OCI-LY1 (cell line): ENCODE measurements at regions not wholly inside any gene's neighbourhood (a gene's known extent, or its start where the extent isn't known, plus 50 kb on each side); places are given as distances from the start of the nearest gene placed in this dataset.

Source experiments
- H2AFZ ChIP-seq: fragments of 200-600 bp; sonication (generic), shearing (Covaris generic); 2 replicates; pipeline ENCODE4 v1.6.0; 2014; ENCODE audit warnings: antibody characterized with exemption, mild to moderate bottlenecking, low read length
- H3F3A ChIP-seq: fragments of 200-600 bp; sonication (generic), shearing (Covaris generic); 2 replicates; pipeline ENCODE4 v1.6.0; 2014; ENCODE audit warnings: mild to moderate bottlenecking, antibody characterized with exemption, low read length, moderate library complexity; ENCODE audit not compliant: insufficient read depth
- H3K27ac ChIP-seq: fragments of 200-600 bp; sonication (generic); 2 replicates; pipeline ENCODE4 v1.5.1; 2014; ENCODE audit warnings: low read length, mixed run types, mild to moderate bottlenecking, low read depth; ENCODE audit not compliant: poor library complexity, severe bottlenecking
- H3K27me3 ChIP-seq: fragments of 200-600 bp; sonication (generic); 2 replicates; pipeline ENCODE4 v1.6.0; 2014; ENCODE audit warnings: antibody characterized with exemption, mild to moderate bottlenecking, low read length, moderate library complexity; ENCODE audit not compliant: insufficient read depth
- H3K36me3 ChIP-seq: fragments of 200-600 bp; sonication (generic); 2 replicates; pipeline ENCODE4 v1.6.1; 2014; ENCODE audit warnings: mild to moderate bottlenecking, antibody characterized with exemption, low read length, moderate library complexity, mixed read lengths; ENCODE audit not compliant: insufficient read depth
- H3K4me1 ChIP-seq: fragments of 200-600 bp; sonication (generic); 2 replicates; pipeline ENCODE4 v1.5.1; 2014; ENCODE audit warnings: mild to moderate bottlenecking, low read length, moderate library complexity; ENCODE audit not compliant: insufficient read depth, severe bottlenecking
- H3K4me2 ChIP-seq: fragments of 200-600 bp; sonication (generic), shearing (Covaris generic); 2 replicates; pipeline ENCODE4 v1.6.1; 2014; ENCODE audit warnings: low read length
- H3K4me3 ChIP-seq: fragments of 200-600 bp; sonication (generic); 2 replicates; pipeline ENCODE4 v1.5.1; 2014; ENCODE audit warnings: low read length, low read depth, mild to moderate bottlenecking, mixed read lengths; ENCODE audit not compliant: poor library complexity, severe bottlenecking
- H3K79me2 ChIP-seq: fragments of 200-600 bp; shearing (Covaris generic); 2 replicates; pipeline ENCODE4 v1.6.1; 2016; ENCODE audit warnings: mixed run types, low read length, mixed read lengths; ENCODE audit not compliant: insufficient read depth
- H3K9ac ChIP-seq: fragments of 200-600 bp; sonication (generic), shearing (Covaris generic); 2 replicates; pipeline ENCODE4 v1.6.1; 2014; ENCODE audit warnings: mild to moderate bottlenecking, low read length, mixed read lengths
- H3K9me2 ChIP-seq: fragments of 200-600 bp; sonication (generic), shearing (Covaris generic); 2 replicates; pipeline ENCODE4 v1.6.1; 2014; ENCODE audit warnings: low read depth, mild to moderate bottlenecking, low read length, mixed read lengths
- H3K9me3 ChIP-seq: fragments of 200-600 bp; shearing (Covaris generic); 2 replicates; pipeline ENCODE4 v1.6.1; 2014; ENCODE audit warnings: low read length, mixed read lengths
- H4K20me1 ChIP-seq: fragments of 200-600 bp; sonication (generic), shearing (Covaris generic); 2 replicates; pipeline ENCODE4 v1.6.0; 2016; ENCODE audit warnings: mild to moderate bottlenecking, low read length; ENCODE audit not compliant: insufficient read depth
- EZH2 ChIP-seq: fragments of 200-600 bp; sonication (generic), shearing (Covaris generic); IDR thresholded peaks from 2 replicates; pipeline ENCODE4 v1.8.0; 2017; ENCODE audit warnings: borderline replicate concordance, mixed run types, mild to moderate bottlenecking, antibody characterized with exemption, low read length, moderate library complexity, mixed read lengths
- TF ChIP-seq, protein P1 (sequence below): fragments of 200-600 bp; sonication (generic), shearing (Covaris generic); IDR thresholded peaks from 2 replicates; pipeline ENCODE4 v1.5.1; 2017; ENCODE audit warnings: mild to moderate bottlenecking, antibody characterized with exemption, low read length, moderate library complexity, mixed read lengths

DNA sequence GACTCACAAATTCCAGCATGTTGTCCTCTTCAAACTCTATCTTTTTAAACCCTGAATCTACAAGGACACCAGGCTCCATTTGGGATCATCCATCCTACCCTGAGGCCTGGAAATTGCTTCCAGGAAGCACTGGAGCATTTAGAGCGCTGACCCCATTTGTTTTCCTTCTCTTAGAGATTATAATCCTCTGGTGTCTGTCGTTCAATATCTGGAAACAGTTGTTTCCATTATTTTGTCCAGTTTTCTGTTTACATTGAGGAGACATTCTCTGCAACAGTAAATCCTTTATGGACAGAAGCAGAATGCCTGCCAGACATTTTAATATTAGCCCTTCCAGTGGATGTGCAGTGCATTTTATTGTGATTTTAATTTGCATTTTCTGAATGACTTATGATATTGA is 119.4 kb upstream of the MEOX2 start:
- Histone ChIP-seq H3K79me2 (no peaks in the 10 kb centered on the region), H3K36me3 (no peaks in the 10 kb centered on the region), H3K4me3 (no peak overlapping the region), H3K4me2 (no peak overlapping the region), H3K9ac (no peak overlapping the region), H2AFZ (no peak overlapping the region), H3K9me3 (no peaks in the 10 kb centered on the region), H3K27ac (no peak overlapping the region), H4K20me1 (no peaks in the 10 kb centered on the region), H3K9me2 (no peaks in the 10 kb centered on the region), H3K4me1 (no peaks in the 10 kb centered on the region), H3F3A (no peaks in the 10 kb centered on the region), H3K27me3 (no peaks in the 10 kb centered on the region)
- TF ChIP-seq EZH2 = no peak
- TF ChIP-seq, protein P1, sequence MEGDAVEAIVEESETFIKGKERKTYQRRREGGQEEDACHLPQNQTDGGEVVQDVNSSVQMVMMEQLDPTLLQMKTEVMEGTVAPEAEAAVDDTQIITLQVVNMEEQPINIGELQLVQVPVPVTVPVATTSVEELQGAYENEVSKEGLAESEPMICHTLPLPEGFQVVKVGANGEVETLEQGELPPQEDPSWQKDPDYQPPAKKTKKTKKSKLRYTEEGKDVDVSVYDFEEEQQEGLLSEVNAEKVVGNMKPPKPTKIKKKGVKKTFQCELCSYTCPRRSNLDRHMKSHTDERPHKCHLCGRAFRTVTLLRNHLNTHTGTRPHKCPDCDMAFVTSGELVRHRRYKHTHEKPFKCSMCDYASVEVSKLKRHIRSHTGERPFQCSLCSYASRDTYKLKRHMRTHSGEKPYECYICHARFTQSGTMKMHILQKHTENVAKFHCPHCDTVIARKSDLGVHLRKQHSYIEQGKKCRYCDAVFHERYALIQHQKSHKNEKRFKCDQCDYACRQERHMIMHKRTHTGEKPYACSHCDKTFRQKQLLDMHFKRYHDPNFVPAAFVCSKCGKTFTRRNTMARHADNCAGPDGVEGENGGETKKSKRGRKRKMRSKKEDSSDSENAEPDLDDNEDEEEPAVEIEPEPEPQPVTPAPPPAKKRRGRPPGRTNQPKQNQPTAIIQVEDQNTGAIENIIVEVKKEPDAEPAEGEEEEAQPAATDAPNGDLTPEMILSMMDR = no peak

DNA sequence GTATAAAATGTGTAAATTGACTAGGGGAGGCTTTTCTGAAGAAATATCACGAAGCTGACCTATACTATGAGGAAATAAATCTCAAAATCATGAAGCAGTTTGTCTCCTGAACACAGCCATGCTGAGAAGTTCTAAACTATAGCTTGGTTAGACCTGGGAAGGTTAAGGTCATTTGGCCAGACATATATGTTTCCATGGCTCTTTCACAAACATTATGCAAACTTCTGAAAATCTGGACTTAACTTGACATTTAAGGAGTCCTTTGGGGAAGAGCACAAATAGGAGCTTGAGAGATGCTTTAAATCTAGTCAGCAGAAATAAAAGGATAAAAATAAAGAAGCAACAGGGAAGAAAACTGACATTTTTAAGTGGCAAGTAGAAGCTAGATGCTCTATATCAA is 115.9 kb upstream of the MEOX2 start:
- H3K9me2 ChIP-seq = no peaks in the 10 kb centered on the region
- H3K4me1 ChIP-seq = no peaks in the 10 kb centered on the region
- no peaks in the 10 kb centered on the region for H3F3A ChIP-seq
- no peak for TF ChIP-seq EZH2
- TF ChIP-seq, protein P1 = no peak
- no peak overlapping the region for H3K4me2 ChIP-seq
- no peaks in the 10 kb centered on the region for H3K36me3 ChIP-seq
- H3K27me3 ChIP-seq = no peaks in the 10 kb centered on the region
- no peaks in the 10 kb centered on the region for H4K20me1 ChIP-seq
- H3K27ac ChIP-seq = no peak overlapping the region
- no peak overlapping the region for H3K4me3 ChIP-seq
- H3K79me2 ChIP-seq = no peaks in the 10 kb centered on the region
- no peaks in the 10 kb centered on the region for H3K9me3 ChIP-seq
- no peak overlapping the region for H3K9ac ChIP-seq
- H2AFZ ChIP-seq = no peak overlapping the region

DNA sequence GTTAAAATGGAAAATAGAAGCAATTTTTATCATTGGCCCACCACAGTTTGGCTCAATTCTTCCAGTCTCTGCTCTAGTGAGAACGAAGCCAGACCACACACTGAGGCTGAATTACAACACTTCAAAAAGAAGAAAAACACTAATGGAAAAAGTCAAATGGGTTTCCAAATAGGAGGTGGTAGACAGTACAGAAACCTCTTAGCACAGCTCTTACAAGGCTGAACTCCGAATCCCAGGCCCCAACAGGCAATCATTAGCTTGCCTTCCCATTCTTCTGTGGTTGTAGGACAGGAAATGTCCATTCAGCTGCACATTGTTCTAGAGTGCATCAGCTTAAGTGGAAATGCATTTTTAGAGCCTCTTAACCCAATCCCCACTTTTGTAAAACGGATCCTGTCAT is 115.1 kb upstream of the MEOX2 start:
- no peaks in the 10 kb centered on the region for H3K27me3 ChIP-seq
- H2AFZ ChIP-seq = no peak overlapping the region
- no peaks in the 10 kb centered on the region for H3K4me1 ChIP-seq
- no peaks in the 10 kb centered on the region for H3K9me2 ChIP-seq
- H3K9me3 ChIP-seq = no peaks in the 10 kb centered on the region
- no peak overlapping the region for H3K4me3 ChIP-seq
- no peak overlapping the region for H3K27ac ChIP-seq
- no peaks in the 10 kb centered on the region for H4K20me1 ChIP-seq
- no peaks in the 10 kb centered on the region for H3F3A ChIP-seq
- no peak overlapping the region for H3K4me2 ChIP-seq
- no peaks in the 10 kb centered on the region for H3K79me2 ChIP-seq
- H3K36me3 ChIP-seq = no peaks in the 10 kb centered on the region
- H3K9ac ChIP-seq = no peak overlapping the region
- TF ChIP-seq, protein P1 = no peak
- TF ChIP-seq EZH2 = no peak
